Left ventricle myocardium superior (tissue), 1 donor: ENCODE measurements at regions not wholly inside any gene's neighbourhood (a gene's known extent, or its start where the extent isn't known, plus 50 kb on each side); places are given as distances from the start of the nearest gene placed in this dataset.

ENCODE experiments used
- ATAC-seq: fragments of 200-7000 bp; cut with Tn5 transposase; one replicate; pipeline ENCODE4 v1.9.1; 2020; ENCODE audit warnings: mild to moderate bottlenecking, moderate library complexity
- DNase-seq: peaks from one replicate; pipeline ENCODE4 v3.0.0-alpha.2; 2020
- intact Hi-C: fragments of 100-400 bp; cut with micrococcal nuclease; formaldehyde crosslinking; loops from one replicate; pipeline ENCODE4 v1.11.0; 2022
- donor health status: DM: no; HTN: yes; CAD: no; lungs with severe emphysema.

- ATAC-seq: no peak
- intact Hi-C loops: no loop called here
- DNase-seq: no peak
These were observed 117.0 kb upstream of the KCNJ16 start for GRCh38 chr17:69958063-69958462.

DNA sequence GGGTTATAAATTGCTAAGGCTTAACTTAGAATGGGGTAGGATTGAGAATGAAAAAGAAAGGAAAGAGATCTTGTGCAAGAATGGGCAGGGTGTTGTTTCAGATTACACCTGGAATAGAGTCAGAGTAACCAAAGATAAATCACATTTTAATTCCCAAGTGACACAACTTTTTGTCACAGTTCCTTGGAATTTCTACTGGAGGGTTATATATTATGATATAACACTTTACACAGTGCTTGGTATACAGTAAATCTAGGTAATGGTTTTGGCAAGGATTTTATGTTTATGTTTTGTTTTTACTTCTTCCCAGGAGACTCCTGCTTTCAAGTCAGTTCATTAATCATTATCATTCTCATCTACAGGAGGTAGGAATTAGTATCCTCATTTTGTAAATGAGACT lies 115.7 kb upstream of the KCNJ16 start:
- no peak for DNase-seq
- ATAC-seq: no peak
- intact Hi-C loops: no loop called here

- DNase-seq: peak; percentile 66
- intact Hi-C loops: no loop called here
- ATAC-seq: peak; percentile 90
These were observed 114.3 kb upstream of the KCNJ16 start for GRCh38 chr17:69960755-69961154.

DNA sequence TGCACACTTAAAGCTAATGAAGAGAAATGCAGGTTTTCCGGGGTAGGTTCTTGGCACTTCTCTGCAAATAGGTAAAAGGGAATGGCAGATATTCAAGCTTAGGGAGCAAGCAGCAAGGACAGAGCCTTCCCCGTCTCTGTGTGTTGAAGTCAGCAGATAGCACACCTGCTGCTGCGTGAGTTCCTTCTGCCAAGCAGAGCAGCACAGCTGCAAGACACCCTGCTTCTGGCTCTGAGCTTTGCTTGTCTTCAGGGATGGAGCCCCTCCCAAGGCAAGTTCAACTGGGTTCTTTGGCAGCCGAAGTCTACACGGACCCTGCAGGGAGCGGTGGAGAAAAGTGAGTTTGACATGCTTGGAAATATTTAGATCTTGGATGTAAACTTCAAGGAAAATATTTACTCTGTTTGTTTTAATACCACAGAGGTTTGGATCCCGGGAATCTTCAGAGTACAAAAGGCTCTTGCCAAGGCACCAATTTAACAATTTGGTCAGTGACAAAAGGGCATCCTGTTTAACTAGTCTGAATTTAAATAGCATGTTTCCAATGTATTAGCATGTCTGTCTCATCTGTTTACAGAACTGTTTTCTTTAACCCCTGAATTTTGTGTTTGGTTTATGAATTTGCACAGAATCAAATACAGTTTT lies 113.4 kb upstream of the KCNJ16 start:
- peak; percentile 63 for ATAC-seq

DNA sequence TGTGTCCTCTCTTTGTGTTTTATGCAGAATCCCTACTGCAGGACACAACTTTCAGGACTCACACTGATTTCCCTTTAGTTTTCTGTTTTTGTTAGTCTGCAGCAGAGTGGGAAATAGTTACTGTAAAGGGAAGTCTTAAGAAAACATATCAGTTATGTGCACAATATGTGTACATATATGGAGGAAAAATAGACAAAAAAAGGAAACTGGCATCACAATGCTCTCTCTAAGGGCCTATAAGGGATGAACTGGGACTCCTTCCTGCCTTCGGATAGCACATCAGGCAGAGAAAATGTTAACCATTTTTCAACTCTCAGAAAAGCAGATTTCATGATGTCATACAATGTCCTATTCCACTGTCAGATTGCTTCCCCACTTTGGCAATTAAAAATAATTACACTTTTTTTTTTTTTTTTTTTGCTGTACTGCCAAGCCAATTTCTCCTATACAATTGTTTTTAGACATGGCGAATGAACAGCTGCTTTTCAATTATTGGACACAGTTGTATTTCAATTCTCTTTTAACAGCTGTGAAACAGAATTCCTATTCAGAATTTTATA lies 112.5 kb upstream of the KCNJ16 start:
- intact Hi-C loops: no loop called here
- DNase-seq (no peak), ATAC-seq (no peak)

More for the DNA sequence above, 113.4 kb upstream of the KCNJ16 start:
- no peak for DNase-seq
- intact Hi-C loops: no loop called here

- no peak for DNase-seq
- ATAC-seq: no peak
- intact Hi-C loops: no loop called here
These were observed 107.1 kb upstream of the KCNJ16 start for GRCh38 chr17:69967910-69968411.

DNA sequence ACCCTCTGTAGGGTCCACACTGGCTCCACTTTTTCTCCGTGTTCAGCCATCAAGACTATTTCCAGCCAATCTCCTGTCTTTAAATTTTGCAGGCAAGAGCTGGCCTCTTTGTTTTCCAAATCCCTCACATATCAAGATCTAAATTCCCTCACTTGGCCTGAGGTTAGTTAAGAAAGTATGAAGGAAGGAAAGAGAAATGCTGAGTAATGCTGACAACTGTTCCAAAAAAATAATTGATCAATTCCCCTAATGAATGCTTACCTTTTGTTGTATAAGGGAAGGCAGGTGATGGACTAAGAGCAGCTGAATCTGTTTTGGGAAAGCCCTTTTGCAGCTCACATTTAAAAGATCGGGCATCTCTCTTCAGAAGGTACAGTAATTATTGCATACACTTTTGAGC lies 105.1 kb upstream of the KCNJ16 start:
- DNase-seq (no peak), ATAC-seq (no peak)
- intact Hi-C loops: no loop called here

DNA sequence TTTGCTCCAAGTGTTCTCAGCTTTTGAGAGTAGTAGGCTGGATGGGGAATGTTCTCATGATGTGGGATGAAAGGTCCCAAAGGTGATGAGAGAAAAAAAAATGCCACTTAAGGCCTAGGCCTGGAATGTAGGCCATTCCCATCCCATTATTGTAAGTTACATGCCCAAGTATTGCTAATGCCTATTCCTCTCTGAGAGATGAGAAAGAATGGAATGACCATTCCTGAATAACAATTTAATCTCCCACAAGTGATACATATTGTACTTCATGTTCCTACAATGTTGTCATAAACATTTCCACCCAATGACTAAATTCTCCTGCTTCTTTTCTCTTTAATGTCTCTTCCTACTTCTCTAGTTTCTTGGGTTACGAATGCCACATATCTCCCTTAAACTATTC lies 102.8 kb upstream of the KCNJ16 start:
- no peak for ATAC-seq
- no peak for DNase-seq
- intact Hi-C loops: no loop called here

- intact Hi-C loops: no loop called here
- DNase-seq (no peak), ATAC-seq (no peak)
These were observed 99.2 kb upstream of the KCNJ16 start for GRCh38 chr17:69975808-69976207.

DNA sequence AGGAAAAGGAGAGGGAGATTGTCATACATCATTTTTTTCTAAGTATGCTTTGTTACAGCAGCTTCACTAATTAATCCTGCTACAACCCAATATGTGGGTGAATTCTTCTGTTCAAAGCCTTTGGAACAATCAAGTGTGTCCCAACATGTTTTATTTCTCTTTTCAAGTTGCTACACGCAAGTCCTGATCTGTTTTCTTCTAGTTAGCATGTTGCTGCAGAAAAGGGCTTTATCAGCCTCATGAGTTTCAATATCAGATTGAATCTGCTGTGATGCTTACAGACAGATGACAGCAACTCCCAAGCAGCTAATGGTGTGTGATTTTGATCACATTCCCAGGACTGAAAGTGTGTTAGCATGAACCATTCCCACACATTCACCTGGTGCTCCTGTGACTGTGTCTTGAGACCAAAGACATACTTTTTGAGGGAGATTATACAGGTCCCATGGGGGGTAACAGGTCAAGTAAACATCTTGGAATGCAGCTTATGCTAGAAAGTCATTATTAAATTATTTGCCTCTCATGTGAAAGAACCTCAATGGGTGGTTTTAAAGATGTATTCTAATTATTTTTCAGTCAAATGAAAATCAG lies 96.9 kb upstream of the KCNJ16 start:
- no peak for ATAC-seq
- intact Hi-C loops: no loop called here
- no peak for DNase-seq

DNA sequence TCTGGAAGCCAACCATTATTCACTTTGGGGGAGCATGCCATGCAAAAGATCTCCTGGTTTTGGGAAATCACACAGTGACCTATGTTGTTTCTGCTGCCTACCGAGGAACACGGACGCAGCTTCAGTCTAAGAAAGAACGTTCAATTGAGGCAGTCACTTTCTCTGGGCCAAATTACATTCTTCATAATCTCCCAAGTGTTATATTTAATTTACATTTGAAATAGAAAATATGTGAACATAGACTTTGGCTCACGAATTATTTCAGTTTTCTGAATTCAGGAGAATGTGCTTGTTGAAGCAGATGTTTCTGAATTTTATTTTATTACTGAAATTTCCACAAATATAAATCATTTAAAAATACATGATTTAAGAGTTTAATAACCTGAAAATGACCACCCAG lies 93.6 kb upstream of the KCNJ16 start:
- intact Hi-C loops: no loop called here
- DNase-seq (no peak), ATAC-seq (no peak)

DNA sequence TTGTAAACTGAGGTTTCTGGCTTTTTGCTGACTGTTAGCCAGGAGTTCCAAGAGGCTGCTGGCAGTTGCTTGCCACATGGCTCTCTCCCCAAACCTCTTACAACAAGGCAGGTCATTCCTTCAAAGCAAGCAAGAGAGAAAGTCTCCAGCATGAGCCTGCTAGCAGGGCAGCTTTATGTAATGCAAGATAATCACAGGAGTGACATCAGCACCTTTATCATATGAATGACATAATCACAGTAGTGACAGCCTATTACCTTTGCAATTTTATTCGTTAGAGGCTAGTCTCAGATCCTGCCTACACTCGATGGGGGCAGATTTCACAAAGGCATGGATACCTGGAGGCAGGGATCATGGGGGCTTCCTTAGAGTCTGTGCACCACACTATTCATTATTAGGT lies 79.5 kb upstream of the KCNJ16 start:
- intact Hi-C loops: no loop called here
- DNase-seq (no peak), ATAC-seq (no peak)

GRCh38 chr17:69997332-69997731 lies 77.7 kb upstream of the KCNJ16 start:
- ATAC-seq (no peak), DNase-seq (no peak)
- intact Hi-C loops: no loop called here

GRCh38 chr17:69999253-69999652 lies 75.8 kb upstream of the KCNJ16 start:
- intact Hi-C loops: no loop called here
- no peak for ATAC-seq

DNA sequence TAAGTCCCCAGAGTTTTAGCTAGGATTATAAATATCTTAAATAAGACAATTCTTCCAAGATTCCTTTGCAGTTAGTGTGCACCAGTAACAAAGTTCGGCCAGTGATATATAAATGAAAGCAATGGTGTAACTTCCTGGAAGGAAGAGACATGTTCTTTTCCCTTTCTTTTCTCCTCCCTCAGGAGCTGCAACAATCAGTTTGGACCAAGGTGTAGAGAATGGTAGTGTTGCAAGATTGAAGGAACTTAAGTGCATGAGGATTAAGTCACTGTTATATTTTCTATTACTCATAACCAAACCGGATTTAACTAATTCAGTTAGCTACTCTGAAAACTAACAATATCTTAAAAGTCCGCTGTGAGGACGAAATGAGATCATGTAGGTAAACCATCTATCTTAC lies 68.9 kb upstream of the KCNJ16 start:
- intact Hi-C loops: no loop called here
- no peak for ATAC-seq
- DNase-seq: no peak

More at GRCh38 chr17:69999253-69999652, 75.8 kb upstream of the KCNJ16 start:
- DNase-seq: no peak

GRCh38 chr17:70011750-70012149 lies 63.3 kb upstream of the KCNJ16 start:
- intact Hi-C loops: no loop called here
- ATAC-seq (no peak), DNase-seq (no peak)

- intact Hi-C loops: no loop called here
- DNase-seq (no peak), ATAC-seq (no peak)
These were observed 61.1 kb upstream of the KCNJ16 start for GRCh38 chr17:70013911-70014310.

- intact Hi-C loops: no loop called here
- ATAC-seq: no peak
- no peak for DNase-seq
These were observed 57.9 kb upstream of the KCNJ16 start for GRCh38 chr17:70017112-70017511.

GRCh38 chr17:70017941-70018340 lies 57.1 kb upstream of the KCNJ16 start:
- intact Hi-C loops: no loop called here
- DNase-seq (no peak), ATAC-seq (no peak)

GRCh38 chr17:70021726-70022125 lies 53.3 kb upstream of the KCNJ16 start:
- no peak for DNase-seq
- ATAC-seq: no peak
- intact Hi-C loops: no loop called here

GRCh38 chr17:70022175-70022574 lies 52.9 kb upstream of the KCNJ16 start:
- no peak for ATAC-seq
- intact Hi-C loops: no loop called here
- no peak for DNase-seq
